ENCODE measurements at regions not wholly inside any gene's neighbourhood (a gene's known extent, or its start where the extent isn't known, plus 50 kb on each side); places are given as distances from the start of the nearest gene placed in this dataset.

DNA sequence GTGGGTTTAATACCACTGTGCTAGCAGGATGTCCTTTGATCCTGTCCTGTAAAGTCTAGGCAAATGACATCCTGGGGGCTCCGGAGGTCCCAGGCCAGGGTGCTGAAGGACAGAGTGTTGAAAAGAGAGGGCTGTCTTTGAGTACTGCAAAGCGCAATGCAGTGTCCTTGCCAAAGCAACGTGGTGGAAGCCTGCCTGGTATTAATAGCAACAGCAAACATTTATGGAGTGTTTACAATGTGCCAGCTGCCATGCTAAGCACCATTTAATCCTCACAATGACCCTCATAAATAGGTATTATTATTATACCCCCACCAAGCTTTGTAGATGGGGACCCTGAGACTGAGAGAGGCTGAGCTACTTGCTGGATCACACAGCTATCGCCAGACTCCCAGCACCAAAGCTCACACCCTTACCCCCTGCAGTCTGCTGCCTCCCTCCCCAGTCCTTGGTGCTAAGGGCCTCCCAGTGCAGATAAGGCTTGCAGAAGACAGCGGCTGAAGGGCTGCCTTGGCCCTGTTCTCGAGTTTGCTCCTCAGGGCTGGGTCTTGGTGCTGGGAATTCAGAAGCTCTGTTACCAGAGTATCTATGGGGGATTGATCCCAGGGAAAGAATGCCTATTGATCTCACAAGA, 427.7 kb downstream of the FUT8 start:
- TF ChIP-seq POLR2A (IDR thresholded peaks at IDR 0.05; ENCODE audit: low read length) (no peak), GATA1 (IDR thresholded peaks at IDR 0.05; ENCODE audit: low read depth, low read length) (no peak)

All from erythroblast (primary cell).